ENCODE measurements at regions not wholly inside any gene's neighbourhood (a gene's known extent, or its start where the extent isn't known, plus 50 kb on each side); places are given as distances from the start of the nearest gene placed in this dataset.
"Not testable (repeated sequence)": the region's sequence is repeated elsewhere in the genome, so short reads cannot be mapped to it uniquely, and the experiment has no call there.

DNA sequence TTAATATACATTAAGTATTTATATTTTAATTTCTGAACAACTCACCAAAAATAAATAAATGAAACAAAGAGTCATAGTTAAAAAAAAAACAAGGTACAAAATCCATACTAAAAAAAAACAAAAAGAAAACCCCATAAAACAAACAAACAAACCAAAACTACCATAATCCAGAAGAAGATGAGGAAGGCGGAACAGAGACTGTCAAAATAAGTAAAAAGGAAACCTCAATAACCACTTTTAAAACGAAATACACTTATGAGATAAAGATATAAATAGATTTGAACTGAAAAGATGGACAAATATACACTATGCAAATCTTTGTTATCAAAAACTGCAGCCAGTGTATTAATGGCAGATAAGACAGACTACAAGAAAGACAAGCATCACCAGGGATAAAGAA, 103.3 kb downstream of the POTEB3 start:
- TF ChIP-seq RCOR1 (IDR thresholded peaks at IDR 0.05; ENCODE audit: low read depth, low read length); POLR2A (IDR thresholded peaks at IDR 0.05; ENCODE audit: low read length); TP53 (CRISPR knock-in tag; IDR thresholded peaks at IDR 0.05); ZSCAN20 (CRISPR knock-in tag; IDR thresholded peaks at IDR 0.05); CEBPB (IDR thresholded peaks at IDR 0.05); JUN (IDR thresholded peaks at IDR 0.05): not testable (repeated sequence)
- TF ChIP-seq, protein P1, sequence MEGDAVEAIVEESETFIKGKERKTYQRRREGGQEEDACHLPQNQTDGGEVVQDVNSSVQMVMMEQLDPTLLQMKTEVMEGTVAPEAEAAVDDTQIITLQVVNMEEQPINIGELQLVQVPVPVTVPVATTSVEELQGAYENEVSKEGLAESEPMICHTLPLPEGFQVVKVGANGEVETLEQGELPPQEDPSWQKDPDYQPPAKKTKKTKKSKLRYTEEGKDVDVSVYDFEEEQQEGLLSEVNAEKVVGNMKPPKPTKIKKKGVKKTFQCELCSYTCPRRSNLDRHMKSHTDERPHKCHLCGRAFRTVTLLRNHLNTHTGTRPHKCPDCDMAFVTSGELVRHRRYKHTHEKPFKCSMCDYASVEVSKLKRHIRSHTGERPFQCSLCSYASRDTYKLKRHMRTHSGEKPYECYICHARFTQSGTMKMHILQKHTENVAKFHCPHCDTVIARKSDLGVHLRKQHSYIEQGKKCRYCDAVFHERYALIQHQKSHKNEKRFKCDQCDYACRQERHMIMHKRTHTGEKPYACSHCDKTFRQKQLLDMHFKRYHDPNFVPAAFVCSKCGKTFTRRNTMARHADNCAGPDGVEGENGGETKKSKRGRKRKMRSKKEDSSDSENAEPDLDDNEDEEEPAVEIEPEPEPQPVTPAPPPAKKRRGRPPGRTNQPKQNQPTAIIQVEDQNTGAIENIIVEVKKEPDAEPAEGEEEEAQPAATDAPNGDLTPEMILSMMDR (IDR thresholded peaks at IDR 0.05): not testable (repeated sequence)
- TF ChIP-seq, protein P2, sequence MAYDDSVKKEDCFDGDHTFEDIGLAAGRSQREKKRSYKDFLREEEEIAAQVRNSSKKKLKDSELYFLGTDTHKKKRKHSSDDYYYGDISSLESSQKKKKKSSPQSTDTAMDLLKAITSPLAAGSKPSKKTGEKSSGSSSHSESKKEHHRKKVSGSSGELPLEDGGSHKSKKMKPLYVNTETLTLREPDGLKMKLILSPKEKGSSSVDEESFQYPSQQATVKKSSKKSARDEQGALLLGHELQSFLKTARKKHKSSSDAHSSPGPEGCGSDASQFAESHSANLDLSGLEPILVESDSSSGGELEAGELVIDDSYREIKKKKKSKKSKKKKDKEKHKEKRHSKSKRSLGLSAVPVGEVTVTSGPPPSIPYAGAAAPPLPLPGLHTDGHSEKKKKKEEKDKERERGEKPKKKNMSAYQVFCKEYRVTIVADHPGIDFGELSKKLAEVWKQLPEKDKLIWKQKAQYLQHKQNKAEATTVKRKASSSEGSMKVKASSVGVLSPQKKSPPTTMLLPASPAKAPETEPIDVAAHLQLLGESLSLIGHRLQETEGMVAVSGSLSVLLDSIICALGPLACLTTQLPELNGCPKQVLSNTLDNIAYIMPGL (CRISPR knock-in tag; IDR thresholded peaks at IDR 0.05; ENCODE audit: borderline replicate concordance): not testable (repeated sequence)
- TF ChIP-seq, protein P3, sequence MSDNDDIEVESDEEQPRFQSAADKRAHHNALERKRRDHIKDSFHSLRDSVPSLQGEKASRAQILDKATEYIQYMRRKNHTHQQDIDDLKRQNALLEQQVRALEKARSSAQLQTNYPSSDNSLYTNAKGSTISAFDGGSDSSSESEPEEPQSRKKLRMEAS (IDR thresholded peaks at IDR 0.05): not testable (repeated sequence)

All from A549 (cell line).